GM19023 (cell line): ENCODE measurements at regions not wholly inside any gene's neighbourhood (a gene's known extent, or its start where the extent isn't known, plus 50 kb on each side); places are given as distances from the start of the nearest gene placed in this dataset.
"Not testable (repeated sequence)": the region's sequence is repeated elsewhere in the genome, so short reads cannot be mapped to it uniquely, and the experiment has no call there.

ENCODE experiments used
- ATAC-seq: cut with Tn5 transposase; IDR thresholded peaks from one replicate; pipeline ENCODE4 v1.9.1; 2021; ENCODE audit warnings: mild to moderate bottlenecking, moderate library complexity; ENCODE audit not compliant: unreplicated experiment

DNA sequence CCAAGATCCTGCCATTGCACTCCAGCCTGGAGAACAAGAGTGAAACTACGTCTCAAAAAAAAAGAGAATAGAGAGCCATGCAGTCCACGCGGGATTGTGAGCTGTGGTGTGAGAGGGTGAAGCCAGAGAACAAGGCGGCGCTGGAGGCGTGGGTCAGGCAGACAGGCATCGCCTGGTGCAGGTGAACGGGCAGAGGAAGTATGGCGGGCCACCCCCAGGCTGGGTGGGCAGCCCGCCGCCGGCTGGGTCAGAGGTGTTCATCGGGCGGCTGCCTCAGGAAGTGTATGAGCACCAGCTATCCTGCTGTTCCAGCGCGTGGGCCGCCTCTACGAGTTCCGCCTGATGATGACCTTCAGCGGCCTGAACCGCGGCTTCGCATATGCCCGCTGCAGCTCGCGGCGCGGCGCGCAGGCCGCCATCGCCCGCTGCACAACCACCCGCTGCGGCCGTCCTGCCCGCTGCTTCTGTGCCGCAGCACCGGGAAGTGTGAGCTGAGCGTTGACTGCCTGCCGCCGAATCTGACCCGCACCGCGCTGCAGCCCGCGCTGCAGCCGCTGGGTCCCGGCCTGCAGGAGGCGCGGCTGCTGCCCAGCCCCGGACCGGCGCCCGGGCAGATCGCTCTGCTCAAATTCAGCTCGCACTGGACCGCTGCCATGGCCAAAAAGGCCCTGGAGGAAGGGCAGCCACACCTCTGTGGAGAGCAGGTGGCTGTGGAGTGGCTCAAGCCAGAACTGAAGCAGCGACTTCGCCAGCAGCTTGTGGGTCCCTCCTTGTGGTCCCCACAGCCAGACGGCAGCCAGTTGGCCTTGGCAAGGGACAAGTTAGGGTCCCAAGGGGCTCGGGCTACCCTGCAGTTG, 95.5 kb upstream of the PLEKHM1 start:
- ATAC-seq: not testable (repeated sequence)

GRCh38 chr17:45586651-45586934, 96.1 kb upstream of the PLEKHM1 start:
- ATAC-seq: not testable (repeated sequence)

GRCh38 chr17:45592433-45592923, 102.0 kb upstream of the PLEKHM1 start:
- ATAC-seq: not testable (repeated sequence)

- not testable (repeated sequence) for ATAC-seq
These were observed 105.8 kb upstream of the PLEKHM1 start for GRCh38 chr17:45596347-45596746.

DNA sequence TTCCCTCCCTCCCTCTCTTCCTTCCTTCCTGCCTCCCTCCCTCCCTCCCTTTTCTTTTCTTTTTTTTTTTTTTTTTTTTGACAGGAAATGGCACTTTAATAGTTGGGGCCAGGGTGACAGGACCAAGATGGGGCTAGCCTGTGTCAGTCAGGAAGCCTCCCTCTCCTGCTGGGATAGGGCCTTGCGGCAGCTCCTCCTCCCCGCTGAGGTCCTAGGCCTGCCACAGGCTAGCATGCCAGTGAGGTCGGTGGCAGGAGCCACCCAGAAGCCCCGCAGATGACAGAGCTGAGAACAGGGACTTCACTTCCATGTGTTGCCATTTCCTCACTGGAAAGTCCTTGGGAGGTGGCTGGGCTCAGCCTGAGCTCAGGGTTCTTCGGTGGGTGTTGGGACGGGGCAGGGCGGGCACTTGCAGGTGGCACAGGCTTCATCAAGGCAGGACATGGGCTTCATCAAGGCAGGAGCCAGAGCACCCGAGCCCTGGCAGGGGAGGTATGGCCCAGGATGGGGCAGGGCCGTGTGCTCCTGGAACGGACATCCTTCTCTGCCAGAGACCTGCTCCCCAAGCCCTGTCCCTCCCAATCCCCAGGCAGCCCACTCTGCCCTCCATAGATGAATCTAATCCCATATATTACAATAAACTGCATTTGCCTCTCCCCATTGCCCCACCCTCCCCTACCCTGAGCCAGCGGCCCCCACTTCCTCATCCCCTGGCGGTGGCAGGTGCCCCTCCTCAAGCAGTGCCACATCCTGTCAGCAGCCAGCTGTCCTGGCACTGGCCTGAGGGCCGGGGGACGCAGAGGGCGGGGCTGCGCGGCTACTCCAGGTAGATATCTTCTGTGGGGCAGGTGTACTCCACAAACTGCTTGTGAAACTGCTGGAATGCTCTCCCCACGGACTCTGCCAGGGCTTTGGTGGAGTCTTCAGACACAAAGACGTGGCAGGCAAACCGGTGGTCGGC, 109.8 kb upstream of the PLEKHM1 start:
- ATAC-seq: not testable (repeated sequence)

GRCh38 chr17:45601013-45601412, 110.5 kb upstream of the PLEKHM1 start:
- not testable (repeated sequence) for ATAC-seq

DNA sequence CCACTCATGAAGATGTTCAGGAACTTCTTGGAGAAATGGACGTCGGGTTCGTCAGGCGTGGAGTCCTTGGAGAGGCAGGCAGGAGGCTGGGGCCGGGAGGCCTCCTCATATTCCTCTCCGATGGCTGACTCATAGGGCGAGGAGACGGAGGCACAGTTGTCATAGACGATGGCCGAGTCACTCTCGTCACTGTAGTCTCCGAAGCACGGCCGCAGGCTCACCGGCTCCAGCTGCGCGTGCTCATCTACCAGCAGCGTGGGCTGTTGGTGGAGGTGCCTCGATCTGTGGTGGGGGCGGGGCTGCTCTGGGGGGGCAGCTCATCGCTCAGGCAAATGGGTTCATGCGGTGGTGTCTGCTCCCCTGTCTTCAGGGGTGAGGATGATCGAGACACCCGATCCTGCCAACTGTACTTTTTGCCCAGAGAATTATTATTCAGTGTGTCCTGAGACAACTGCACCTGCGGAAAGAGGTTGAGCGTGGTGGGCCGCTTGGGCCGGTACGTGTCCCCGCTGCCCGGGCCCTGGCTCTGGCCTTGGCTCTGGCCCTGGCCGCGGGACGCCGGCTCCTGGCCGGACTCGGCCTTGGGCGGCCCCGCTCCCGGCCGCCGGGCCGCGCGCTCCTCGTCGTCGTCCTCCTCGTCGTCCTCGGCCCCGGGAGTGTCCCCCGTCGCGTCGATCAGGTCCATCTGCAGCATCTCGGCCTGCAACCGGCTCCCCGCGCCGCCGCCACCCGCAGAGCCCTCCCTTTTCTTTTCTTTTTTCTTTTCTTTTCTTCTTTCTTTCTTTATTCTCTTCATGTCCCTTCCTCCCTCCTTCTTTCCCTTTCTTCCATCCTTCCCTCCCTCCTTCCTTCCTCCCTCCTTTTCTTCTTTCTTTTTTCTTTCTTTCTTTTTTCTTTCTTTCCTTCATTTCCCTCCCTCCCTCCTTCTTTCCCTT, 111.4 kb upstream of the PLEKHM1 start:
- ATAC-seq: not testable (repeated sequence)

DNA sequence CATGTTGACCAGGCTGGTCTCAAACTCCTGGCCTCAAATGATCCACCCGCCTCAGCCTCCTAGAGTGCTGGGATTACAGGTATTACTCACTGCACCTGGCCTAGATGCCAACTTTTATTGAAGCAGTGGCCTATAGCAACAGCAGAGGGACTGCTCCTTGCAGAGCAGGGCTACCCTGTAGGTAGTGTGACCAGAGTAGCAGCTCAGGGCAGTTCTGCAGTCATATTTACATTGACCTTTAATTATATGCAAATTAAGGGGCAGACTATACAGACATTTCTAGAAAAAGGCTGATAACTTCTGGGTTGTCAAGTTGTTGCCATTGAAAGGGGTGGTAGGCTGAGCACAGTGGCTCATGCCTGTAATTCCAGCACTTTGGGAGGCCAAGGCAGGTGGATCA, 115.2 kb upstream of the PLEKHM1 start:
- ATAC-seq: not testable (repeated sequence)

DNA sequence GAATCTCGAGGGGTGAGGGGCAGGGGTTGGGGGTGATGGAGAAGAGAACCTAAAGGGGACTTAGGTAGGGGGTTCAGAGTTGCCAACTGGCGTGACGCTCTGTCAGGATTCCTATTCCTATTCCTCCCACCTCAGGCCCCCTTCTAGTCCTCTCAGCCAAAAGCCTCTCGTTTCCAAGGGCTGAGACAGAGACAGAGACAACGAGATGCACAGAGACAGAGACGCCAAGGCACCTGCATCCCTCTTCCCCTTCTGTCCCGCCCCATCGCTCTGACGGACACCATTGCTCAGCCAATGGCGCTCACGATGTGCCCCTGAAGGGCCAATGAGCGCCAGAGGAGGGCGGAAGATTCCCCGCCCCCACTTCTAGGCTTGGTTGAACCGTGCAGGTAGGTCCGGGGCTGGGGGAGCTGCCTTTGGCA, 129.5 kb upstream of the PLEKHM1 start:
- peak; percentile 100 for ATAC-seq

DNA sequence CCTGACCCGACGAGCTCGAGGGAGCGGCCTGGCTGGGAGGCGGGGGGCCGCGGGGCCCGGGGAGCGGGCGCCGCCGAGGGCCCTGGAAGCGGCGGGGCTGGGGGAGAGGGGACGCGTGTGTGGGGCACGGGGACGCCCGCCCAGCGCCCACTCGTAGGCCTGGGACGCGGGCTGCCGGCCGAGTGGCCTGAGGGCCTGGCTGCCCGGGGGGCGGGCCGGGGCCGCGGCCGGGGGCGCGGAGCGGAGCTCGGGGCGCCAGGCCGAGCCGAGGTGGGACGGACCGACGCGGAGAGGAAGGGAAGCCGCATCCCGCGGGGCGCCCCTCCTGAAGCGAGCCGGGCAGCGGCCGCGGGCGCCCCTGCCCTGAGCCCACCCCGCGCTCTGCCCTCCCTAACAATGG, 129.9 kb upstream of the PLEKHM1 start:
- ATAC-seq: peak; percentile 39

DNA sequence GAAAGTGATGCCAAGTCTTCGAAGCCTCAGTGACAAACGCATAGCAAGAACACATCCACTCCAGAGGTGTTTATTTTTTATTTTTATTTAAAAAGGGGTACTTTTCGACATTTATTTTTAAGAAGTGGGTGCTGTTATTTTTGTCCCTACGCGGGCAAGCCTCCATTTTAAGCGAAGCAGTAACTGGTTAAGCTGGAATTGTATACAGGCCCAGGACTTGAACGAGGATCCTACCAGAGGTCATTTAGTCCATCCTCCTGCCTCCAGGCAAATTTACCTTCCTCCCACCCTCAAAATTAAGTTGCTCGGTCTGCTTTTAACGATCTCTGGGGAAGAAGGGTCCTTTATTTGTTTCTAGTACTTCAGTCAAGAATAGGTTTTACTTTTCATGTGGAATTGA, 130.6 kb upstream of the PLEKHM1 start:
- not testable (repeated sequence) for ATAC-seq

DNA sequence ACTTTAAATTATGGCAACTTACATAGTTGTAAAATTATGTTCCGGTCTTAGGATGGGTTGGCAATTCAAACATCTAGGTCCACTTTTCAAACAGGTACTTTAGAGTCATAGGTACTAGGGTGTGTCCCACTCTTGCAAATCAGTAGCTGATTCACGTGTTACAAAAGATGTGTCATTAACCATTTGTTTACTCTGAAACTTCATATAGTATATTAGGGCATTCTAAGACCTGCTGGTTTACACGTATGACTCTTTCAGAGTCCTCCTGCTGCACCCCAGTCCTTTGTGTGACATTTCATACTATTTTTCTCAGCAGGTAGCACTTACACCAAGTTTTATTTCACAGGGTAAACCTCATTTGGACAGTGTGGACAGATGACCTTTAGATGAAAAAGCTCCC, 131.8 kb upstream of the PLEKHM1 start:
- ATAC-seq: not testable (repeated sequence)

DNA sequence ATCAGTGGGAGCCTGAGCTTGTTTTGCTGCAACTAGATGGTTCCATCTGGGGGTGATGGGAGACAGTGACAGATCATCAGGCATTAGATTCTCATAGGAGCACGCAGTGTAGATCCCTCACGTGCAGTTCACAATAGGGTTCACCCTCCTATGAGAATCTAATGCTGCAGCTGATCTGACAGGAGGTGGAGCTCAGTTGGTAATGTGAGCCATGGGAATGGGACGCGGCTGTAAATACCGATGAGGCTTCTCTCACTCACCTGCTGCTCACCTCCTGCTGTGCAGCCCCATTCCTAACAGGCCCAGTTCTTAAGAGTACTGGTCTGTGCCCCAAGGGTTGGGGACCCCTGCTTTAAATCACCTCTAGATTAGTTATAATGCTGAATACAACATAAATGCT, 137.5 kb upstream of the PLEKHM1 start:
- no peak for ATAC-seq

DNA sequence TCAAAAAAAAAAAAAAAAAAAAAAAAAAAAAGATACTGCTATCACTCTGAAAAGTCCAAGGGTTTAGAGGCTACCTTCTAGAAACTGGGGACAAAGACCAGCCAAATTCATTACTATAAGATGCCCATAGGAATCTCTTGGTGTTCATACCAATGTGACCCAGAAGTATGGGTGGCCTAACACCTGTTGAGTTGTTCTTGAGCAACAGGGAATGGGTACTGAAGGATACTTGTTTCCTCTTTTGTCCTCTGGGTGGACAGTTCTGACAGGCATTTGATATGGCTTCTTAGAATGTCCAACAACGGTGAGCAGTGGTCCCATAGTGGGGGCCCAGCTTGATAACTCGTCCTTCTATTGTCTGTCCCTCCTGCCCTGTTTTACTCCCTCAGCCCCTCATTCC, 141.4 kb upstream of the PLEKHM1 start:
- ATAC-seq: no peak

GRCh38 chr17:45639297-45639849, 144.7 kb upstream of the CRHR1 start:
- no peak for ATAC-seq

DNA sequence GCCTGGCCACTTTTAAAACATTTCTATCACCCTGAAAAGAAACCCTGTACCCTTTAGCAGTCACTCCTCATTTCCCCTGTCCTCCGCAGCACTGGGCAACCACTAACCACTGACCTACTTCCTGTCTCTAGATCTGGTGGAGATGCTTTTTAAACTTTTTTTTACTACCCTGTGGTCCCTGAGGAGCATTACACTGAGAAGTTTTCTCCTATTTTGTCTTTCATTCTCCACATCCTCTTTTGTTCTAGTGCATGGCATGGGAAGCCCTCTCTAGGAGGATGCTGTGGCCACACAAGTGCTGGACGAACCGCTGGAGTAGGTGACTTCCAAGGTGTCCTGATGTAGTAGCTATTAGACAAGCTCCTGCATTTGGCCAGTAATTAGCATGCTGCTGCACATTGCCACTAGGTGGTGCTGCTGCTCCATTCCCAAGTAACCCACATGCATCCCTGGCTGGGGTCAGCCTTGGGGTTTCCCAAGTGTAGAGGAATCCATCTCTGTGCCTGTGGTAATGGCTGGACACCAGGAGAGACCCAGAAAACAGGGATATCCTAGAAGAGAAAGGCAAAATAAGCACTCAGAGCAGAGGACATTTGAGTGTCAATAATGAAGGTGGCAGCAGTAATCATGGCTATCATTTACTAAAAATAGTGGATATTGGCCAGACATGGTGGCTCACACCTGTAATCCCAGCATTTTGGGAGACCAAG, 143.8 kb upstream of the CRHR1 start:
- no peak for ATAC-seq

DNA sequence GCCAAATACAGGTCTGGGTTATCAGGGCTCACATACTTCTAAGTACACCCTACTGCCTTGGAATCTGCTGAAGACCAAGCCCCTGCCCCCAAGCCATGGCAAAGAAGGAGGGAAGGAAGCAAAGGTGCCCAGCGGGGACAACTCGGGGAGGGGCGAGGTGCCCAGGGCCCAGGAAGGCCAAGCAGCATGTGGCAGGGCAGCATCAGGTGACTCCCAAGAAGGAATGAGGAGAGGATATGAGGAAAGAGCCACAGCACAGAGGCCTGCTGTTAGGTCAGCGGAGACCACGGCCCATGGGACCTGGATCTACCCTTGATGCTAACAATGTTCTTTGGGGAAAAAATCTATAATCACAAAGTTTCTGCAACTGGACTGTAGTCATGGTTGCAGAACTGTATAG, 142.6 kb upstream of the CRHR1 start:
- no peak for ATAC-seq

DNA sequence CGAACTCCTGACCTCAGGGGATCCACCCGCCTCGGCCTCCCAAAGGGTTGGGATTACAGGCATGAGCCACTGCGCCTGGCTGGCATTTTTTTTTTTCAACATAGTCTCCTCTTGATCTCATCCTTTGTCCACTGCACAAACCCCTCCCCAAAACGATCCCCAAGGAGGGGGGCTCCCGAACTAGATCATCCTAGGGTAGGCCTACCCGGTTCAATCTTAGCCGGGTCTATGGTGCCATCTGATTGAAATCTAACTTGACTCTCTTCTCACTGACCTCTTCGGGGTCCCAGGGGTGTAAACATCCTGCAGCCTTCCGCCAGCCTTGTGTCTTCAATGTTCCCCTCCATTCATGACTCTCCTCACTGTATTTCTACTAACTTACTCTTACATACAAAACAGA, 140.5 kb upstream of the CRHR1 start:
- ATAC-seq: no peak

GRCh38 chr17:45644637-45645036, 139.5 kb upstream of the CRHR1 start:
- ATAC-seq: not testable (repeated sequence)

GRCh38 chr17:45645330-45645729, 138.8 kb upstream of the CRHR1 start:
- no peak for ATAC-seq
